GM12892 (cell line): ENCODE measurements at regions not wholly inside any gene's neighbourhood (a gene's known extent, or its start where the extent isn't known, plus 50 kb on each side); places are given as distances from the start of the nearest gene placed in this dataset.

Source experiments
- POLR2A ChIP-seq: IDR thresholded peaks from 2 replicates; pipeline ENCODE4 v1.6.1; 2011; ENCODE audit warnings: low read depth, low read length, control low read depth
- POLR2AphosphoS5 ChIP-seq: IDR thresholded peaks from 2 replicates; pipeline ENCODE4 v1.6.1; 2011; ENCODE audit warnings: low read depth, low read length, control low read depth
- TAF1 ChIP-seq: IDR thresholded peaks from 2 replicates; pipeline ENCODE4 v1.6.1; 2011; ENCODE audit warnings: low read depth, mild to moderate bottlenecking, control low read depth, low read length, borderline replicate concordance

DNA sequence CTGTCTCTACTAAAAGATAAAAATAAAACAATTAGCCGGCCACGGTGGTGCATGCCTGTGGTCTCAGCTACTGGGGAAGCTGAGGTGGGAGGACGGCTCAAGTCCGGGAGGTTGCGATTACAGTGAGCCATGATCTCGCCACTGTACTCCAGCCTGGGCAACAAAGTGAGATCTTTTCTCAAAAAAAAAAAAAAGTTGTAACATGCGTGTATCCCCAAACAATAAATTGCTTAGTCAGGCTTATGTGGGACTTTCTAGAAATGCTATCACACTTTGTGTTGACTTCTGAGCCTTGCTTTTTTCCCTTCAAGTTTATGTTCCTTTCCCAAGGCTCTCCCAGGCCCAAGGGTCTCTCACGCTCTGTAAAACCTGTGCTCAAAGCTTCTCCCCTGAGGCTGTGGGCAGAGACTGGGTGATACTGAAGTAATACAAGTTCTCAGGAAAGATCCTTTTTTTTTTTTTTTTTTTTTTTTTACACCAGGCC lies 88.0 kb upstream of the TNS3 start:
- TF ChIP-seq POLR2A (no peak), TAF1 (no peak), POLR2AphosphoS5 (no peak)
